IMR-90 (cell line): ENCODE measurements at regions not wholly inside any gene's neighbourhood (a gene's known extent, or its start where the extent isn't known, plus 50 kb on each side); places are given as distances from the start of the nearest gene placed in this dataset.

Experiments
- ATAC-seq: fragments of 200-7000 bp; cut with Tn5 transposase; 2 replicates; pipeline ENCODE4 v1.9.1; 2020; ENCODE audit warnings: low read depth, mild to moderate bottlenecking, moderate library complexity
- BruUV-seq: library from RNA; stranded (reverse); fragments of 400-500 nt; replicated peaks from 2 replicates; lab custom pipeline; 2021; lab: Mats Ljungman, UMichigan
- CTCF ChIA-PET: fragments of 300-600 bp; formaldehyde crosslinking; extraction: SDS; loops from one replicate; lab custom pipeline; 2021; ENCODE audit warnings: antibody characterized with exemption; lab: Yijun Ruan, JAX
- POLR2A ChIA-PET: fragments of 300-600 bp; sonication (Branson Sonifier 250); formaldehyde crosslinking; loops from one replicate; lab custom pipeline; 2022; ENCODE audit warnings: antibody characterized with exemption; ENCODE audit not compliant: unreplicated experiment; lab: Charles Lee
- DNase-seq: peaks from one replicate; pipeline ENCODE4 v3.0.0; 2013
- H2AFZ ChIP-seq: replicated peaks from 2 replicates; pipeline ENCODE3; 2013; ENCODE audit warnings: low read length, mild to moderate bottlenecking; ENCODE audit not compliant: poor library complexity
- H2AK5ac ChIP-seq: 2 replicates; pipeline ENCODE4 v1.6.1; 2013; ENCODE audit warnings: low read depth, low read length, inconsistent platforms
- H2AK9ac ChIP-seq: replicated peaks from 2 replicates; pipeline ENCODE3; 2013; ENCODE audit warnings: mild to moderate bottlenecking, low read depth, low read length, moderate library complexity; ENCODE audit not compliant: poor library complexity
- H2BK120ac ChIP-seq: 2 replicates; pipeline ENCODE4 v1.6.1; 2013; ENCODE audit warnings: low read depth, low read length, inconsistent platforms
- H2BK15ac ChIP-seq: 3 replicates; pipeline ENCODE4 v1.6.1; 2013; ENCODE audit warnings: low read depth, low read length, inconsistent platforms
- H2BK20ac ChIP-seq: 2 replicates; pipeline ENCODE4 v1.6.1; 2013; ENCODE audit warnings: low read depth, mild to moderate bottlenecking, inconsistent platforms, low read length, moderate library complexity
- H2BK5ac ChIP-seq: 2 replicates; pipeline ENCODE4 v1.6.1; 2013; ENCODE audit warnings: mild to moderate bottlenecking, low read depth, low read length, inconsistent platforms; ENCODE audit not compliant: poor library complexity, severe bottlenecking
- H3K14ac ChIP-seq: replicated peaks from 2 replicates; pipeline ENCODE4 v1.6.1; 2013; ENCODE audit warnings: low read depth, low read length, inconsistent platforms
- H3K18ac ChIP-seq: 2 replicates; pipeline ENCODE4 v1.6.1; 2013; ENCODE audit warnings: low read depth, low read length, control low read depth
- H3K23ac ChIP-seq: 2 replicates; pipeline ENCODE4 v1.6.1; 2013; ENCODE audit warnings: low read depth, low read length, inconsistent platforms
- H3K27ac ChIP-seq: 2 replicates; pipeline ENCODE4 v1.5.1; 2013; ENCODE audit warnings: mild to moderate bottlenecking, control low read depth, low read length; ENCODE audit not compliant: insufficient read depth
- H3K27me3 ChIP-seq: 2 replicates; pipeline ENCODE4 v1.6.1; 2013; ENCODE audit warnings: low read length; ENCODE audit not compliant: control insufficient read depth, insufficient read depth
- H3K36me3 ChIP-seq: 2 replicates; pipeline ENCODE4 v1.6.1; 2013; ENCODE audit warnings: low read length, mixed read lengths; ENCODE audit not compliant: control insufficient read depth, insufficient read depth
- H3K4ac ChIP-seq: 2 replicates; pipeline ENCODE4 v1.6.1; 2013; ENCODE audit warnings: low read depth, low read length, inconsistent platforms
- H3K4me1 ChIP-seq: 2 replicates; pipeline ENCODE4 v1.6.1; 2013; ENCODE audit warnings: low read length, mixed read lengths; ENCODE audit not compliant: control insufficient read depth, insufficient read depth
- H3K4me2 ChIP-seq: 2 replicates; pipeline ENCODE4 v1.6.1; 2013; ENCODE audit warnings: low read depth, mild to moderate bottlenecking, control low read depth, low read length, moderate library complexity
- H3K4me3 ChIP-seq: 2 replicates; pipeline ENCODE4 v1.5.1; 2013; ENCODE audit warnings: low read depth, mild to moderate bottlenecking, control low read depth, low read length, moderate library complexity; ENCODE audit not compliant: insufficient read depth
- H3K56ac ChIP-seq: 2 replicates; pipeline ENCODE4 v1.6.1; 2013; ENCODE audit warnings: low read length, inconsistent platforms; ENCODE audit not compliant: insufficient read depth; ENCODE audit errors: extremely low read depth
- H3K79me1 ChIP-seq, 2 experiments: 2 replicates each; pipeline ENCODE4 v1.6.1; 2013; ENCODE audit warnings: low read length in 2 of 2, inconsistent platforms in 1 of 2, low read depth in 1 of 2
- H3K9ac ChIP-seq: 2 replicates; pipeline ENCODE4 v1.6.1; 2013; ENCODE audit warnings: low read depth, low read length, control low read depth
- H3K9me1 ChIP-seq: 2 replicates; pipeline ENCODE4 v1.6.1; 2013; ENCODE audit warnings: low read length, inconsistent platforms; ENCODE audit not compliant: insufficient read depth
- H3K9me3 ChIP-seq: 2 replicates; pipeline ENCODE4 v1.6.1; 2013; ENCODE audit warnings: low read length; ENCODE audit not compliant: control insufficient read depth, insufficient read depth
- H4K20me1 ChIP-seq: 2 replicates; pipeline ENCODE4 v1.6.1; 2013; ENCODE audit warnings: low read length, inconsistent platforms; ENCODE audit not compliant: insufficient read depth
- H4K5ac ChIP-seq: 2 replicates; pipeline ENCODE4 v1.6.1; 2013; ENCODE audit warnings: mild to moderate bottlenecking, low read depth, low read length, control low read depth
- H4K8ac ChIP-seq, 2 experiments: 2 replicates each; pipeline ENCODE4 v1.6.1; 2013; ENCODE audit warnings: low read depth in 2 of 2, low read length in 2 of 2, control low read depth in 1 of 2, inconsistent platforms in 1 of 2
- H4K91ac ChIP-seq: 2 replicates; pipeline ENCODE4 v1.6.1; 2013; ENCODE audit warnings: low read depth, low read length, inconsistent platforms; ENCODE audit not compliant: insufficient read depth
- BHLHE40 ChIP-seq: fragments of 150-350 bp; IDR thresholded peaks from 2 replicates; pipeline ENCODE4 v1.6.1; 2016; ENCODE audit warnings: mild to moderate bottlenecking, low read depth, low read length
- CEBPB ChIP-seq: IDR thresholded peaks from 2 replicates; pipeline ENCODE4 v1.6.1; 2012; ENCODE audit warnings: low read depth, low read length, improper control_type of control experiment
- CHD1 ChIP-seq: IDR thresholded peaks from 2 replicates; pipeline ENCODE4 v1.6.1; 2012; ENCODE audit warnings: low read depth, low read length, improper control_type of control experiment
- CTCF ChIP-seq: conservative IDR thresholded peaks from 2 replicates; pipeline ENCODE4 v1.5.1; 2012; ENCODE audit warnings: mild to moderate bottlenecking, low read depth, low read length, improper control_type of control experiment
- FOS ChIP-seq: fragments of 150-350 bp; IDR thresholded peaks from 2 replicates; pipeline ENCODE4 v1.6.1; 2016; ENCODE audit warnings: low read depth, low read length
- MAFK ChIP-seq: IDR thresholded peaks from 2 replicates; pipeline ENCODE4 v1.6.1; 2012; ENCODE audit warnings: low read depth, low read length, improper control_type of control experiment
- MAZ ChIP-seq: IDR thresholded peaks from 2 replicates; pipeline ENCODE4 v1.6.1; 2012; ENCODE audit warnings: low read depth, mild to moderate bottlenecking, low read length, improper control_type of control experiment, moderate library complexity, borderline replicate concordance
- MXI1 ChIP-seq: IDR thresholded peaks from 2 replicates; pipeline ENCODE4 v1.6.1; 2012; ENCODE audit warnings: low read depth, mild to moderate bottlenecking, low read length, moderate library complexity, borderline replicate concordance
- NFE2L2 ChIP-seq: fragments of 150-350 bp; IDR thresholded peaks from 2 replicates; pipeline ENCODE4 v1.6.1; 2016; ENCODE audit warnings: low read depth, mild to moderate bottlenecking, low read length
- POLR2A ChIP-seq: IDR thresholded peaks from 2 replicates; pipeline ENCODE4 v1.6.1; 2012; ENCODE audit warnings: mild to moderate bottlenecking, low read depth, low read length
- RAD21 ChIP-seq: IDR thresholded peaks from 2 replicates; pipeline ENCODE4 v1.6.1; 2012; ENCODE audit warnings: low read length, improper control_type of control experiment
- RCOR1 ChIP-seq: IDR thresholded peaks from 2 replicates; pipeline ENCODE4 v1.6.1; 2012; ENCODE audit warnings: mild to moderate bottlenecking, low read length, improper control_type of control experiment; ENCODE audit not compliant: insufficient replicate concordance
- RFX5 ChIP-seq: IDR thresholded peaks from 2 replicates; pipeline ENCODE4 v1.8.0; 2012; ENCODE audit warnings: low read depth, mild to moderate bottlenecking, low read length, moderate library complexity
- SMC3 ChIP-seq: fragments of 150-350 bp; IDR thresholded peaks from 2 replicates; pipeline ENCODE4 v1.6.1; 2016; ENCODE audit warnings: low read depth, mild to moderate bottlenecking, antibody characterized with exemption, low read length, moderate library complexity
- USF2 ChIP-seq: fragments of 150-350 bp; IDR thresholded peaks from 2 replicates; pipeline ENCODE4 v1.6.1; 2017; ENCODE audit warnings: mild to moderate bottlenecking, antibody characterized with exemption, low read length, low read depth
- WGBS, 2 experiments: methylation state at CpG; one replicate each; pipeline versions ENCODE4 v1.1.5 to v1.1.7; 2013; ENCODE audit warnings: missing lambda C conversion rate in 2 of 2; ENCODE audit not compliant: insufficient read length in 1 of 2; ENCODE audit errors: extremely low coverage in 2 of 2; 5-methylcytosine and 5-hydroxymethylcytosine counted together
- dilution Hi-C: fragments of 300-500 bp; cut with HindIII; formaldehyde crosslinking; loops from one replicate; pipeline ENCODE4 v1.14.3; 2018; ENCODE audit warnings: low sequenced_read_pairs; ENCODE audit not compliant: unreplicated experiment
- in situ Hi-C: fragments of 300-500 bp; cut with MboI; formaldehyde crosslinking; loops from 3 replicates; pipeline ENCODE4 v1.14.3; 2019; ENCODE audit warnings: low sequenced_read_pairs, inconsistent platforms, mixed read lengths
- intact Hi-C: fragments of 100-400 bp; cut with micrococcal nuclease; formaldehyde crosslinking; loops from 2 replicates; pipeline ENCODE4 v1.10.0; 2022
- TF ChIP-seq, protein P1 (sequence below): fragments of 150-350 bp; IDR thresholded peaks from 2 replicates; pipeline ENCODE4 v1.6.1; 2016; ENCODE audit warnings: low read depth, mild to moderate bottlenecking, low read length, moderate library complexity, borderline replicate concordance

DNA sequence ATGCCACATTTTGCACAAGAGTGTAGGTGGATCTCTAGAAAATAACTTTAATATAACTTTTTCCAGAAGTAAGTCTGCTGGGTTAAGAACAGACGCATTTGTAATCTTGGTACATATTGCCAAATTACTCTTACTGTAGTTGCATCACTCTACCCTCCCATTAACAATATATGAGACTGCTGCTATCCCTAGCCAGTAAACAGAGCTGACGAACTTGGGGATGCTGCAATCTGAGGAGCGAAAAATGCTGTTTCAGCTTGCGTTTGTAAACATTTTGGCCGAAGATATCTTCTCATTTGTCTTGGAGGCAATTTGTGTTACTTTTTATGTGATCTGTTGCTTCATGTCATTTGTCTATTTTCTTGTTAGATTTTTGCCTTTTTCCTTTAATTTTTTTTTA lies 1482.8 kb downstream of the OLFM4 start:
- no peak for ATAC-seq
- Histone ChIP-seq H3K4me1 (no peaks in the 10 kb centered on the region), H4K91ac (no peak overlapping the region), H3K9me1 (no peaks in the 10 kb centered on the region), H3K27ac (no peak overlapping the region), H3K79me1 (no peaks in the 10 kb centered on the region), H3K14ac (no peak overlapping the region), H2AK5ac (no peak overlapping the region), H3K9me3 (no peaks in the 10 kb centered on the region), H2AFZ (no peak overlapping the region), H2AK9ac (no peak overlapping the region), H3K4me2 (no peak overlapping the region), H3K23ac (no peak overlapping the region), H3K56ac (no peak overlapping the region), H3K27me3 (no peaks in the 10 kb centered on the region), H3K18ac (no peak overlapping the region), H3K36me3 (no peaks in the 10 kb centered on the region), H4K20me1 (no peaks in the 10 kb centered on the region), H2BK120ac (no peak overlapping the region), H3K4ac (no peak overlapping the region), H4K5ac (no peak overlapping the region), H4K8ac (no peak overlapping the region), H3K4me3 (no peak overlapping the region), H2BK20ac (no peak overlapping the region), H2BK15ac (no peak overlapping the region), H2BK5ac (no peak overlapping the region), H3K9ac (no peak overlapping the region)
- dilution Hi-C loops: no loop called here
- ChIA-PET CTCF (no interaction called here), POLR2A (no interaction called here)
- in situ Hi-C loops: no loop called here
- intact Hi-C loops: no loop called here
- DNase-seq: no peak
- BruUV-seq: no TSS peak
- no CpG with 5 or more reads among the region's 5 CpGs for WGBS, 2 experiments
- TF ChIP-seq MAFK (no peak), POLR2A (no peak), SMC3 (no peak), FOS (no peak), BHLHE40 (no peak), RFX5 (no peak), USF2 (no peak), CEBPB (no peak), RCOR1 (no peak), CTCF (no peak), RAD21 (no peak), CHD1 (no peak), NFE2L2 (no peak), MAZ (no peak), MXI1 (no peak)
- TF ChIP-seq, protein P1, sequence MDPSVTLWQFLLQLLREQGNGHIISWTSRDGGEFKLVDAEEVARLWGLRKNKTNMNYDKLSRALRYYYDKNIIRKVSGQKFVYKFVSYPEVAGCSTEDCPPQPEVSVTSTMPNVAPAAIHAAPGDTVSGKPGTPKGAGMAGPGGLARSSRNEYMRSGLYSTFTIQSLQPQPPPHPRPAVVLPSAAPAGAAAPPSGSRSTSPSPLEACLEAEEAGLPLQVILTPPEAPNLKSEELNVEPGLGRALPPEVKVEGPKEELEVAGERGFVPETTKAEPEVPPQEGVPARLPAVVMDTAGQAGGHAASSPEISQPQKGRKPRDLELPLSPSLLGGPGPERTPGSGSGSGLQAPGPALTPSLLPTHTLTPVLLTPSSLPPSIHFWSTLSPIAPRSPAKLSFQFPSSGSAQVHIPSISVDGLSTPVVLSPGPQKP: no peak
